PC-3 (cell line): ENCODE measurements at regions not wholly inside any gene's neighbourhood (a gene's known extent, or its start where the extent isn't known, plus 50 kb on each side); places are given as distances from the start of the nearest gene placed in this dataset.
A peak's percentile ranks its signal among the peaks of the same experiment; 100 is the strongest.

ENCODE experiments used
- ATAC-seq: fragments of 200-7000 bp; cut with Tn5 transposase; 2 replicates; pipeline ENCODE4 v1.9.1; 2020; ENCODE audit warnings: mild to moderate bottlenecking, moderate library complexity
- BruUV-seq: library from RNA; stranded (reverse); fragments of 400-500 nt; replicated peaks from 2 replicates; lab custom pipeline; 2021; lab: Mats Ljungman, UMichigan
- CTCF ChIA-PET: fragments of 300-600 bp; sonication (Branson Sonifier 250); formaldehyde crosslinking; loops from one replicate; lab custom pipeline; 2022; ENCODE audit warnings: antibody characterized with exemption; lab: Charles Lee
- POLR2A ChIA-PET: fragments of 300-600 bp; sonication (Branson Sonifier 250); formaldehyde crosslinking; loops from one replicate; lab custom pipeline; 2022; ENCODE audit warnings: antibody characterized with exemption; ENCODE audit not compliant: unreplicated experiment; lab: Charles Lee
- DNase-seq: peaks from one replicate; pipeline ENCODE4 v3.0.0-alpha.2; 2015
- H2AFZ ChIP-seq: fragments of 300-600 bp; sonication (generic); 2 replicates; pipeline ENCODE4 v1.6.0; 2016; ENCODE audit warnings: antibody characterized with exemption, low read length
- H3F3A ChIP-seq: fragments of 300-600 bp; sonication (generic); one replicate; pipeline ENCODE4 v1.6.0; 2017; ENCODE audit warnings: antibody characterized with exemption, low read length, control low read depth, mild to moderate bottlenecking; ENCODE audit not compliant: unreplicated experiment
- H3K27ac ChIP-seq: fragments of 300-600 bp; sonication (generic); 2 replicates; pipeline ENCODE4 v1.5.1; 2016; ENCODE audit warnings: mild to moderate bottlenecking, low read length
- H3K27me3 ChIP-seq: fragments of 300-600 bp; sonication (generic); 2 replicates; pipeline ENCODE4 v1.6.1; 2016; ENCODE audit warnings: low read length, mixed read lengths
- H3K36me3 ChIP-seq: fragments of 300-600 bp; sonication (generic); 2 replicates; pipeline ENCODE4 v1.6.1; 2016; ENCODE audit warnings: low read depth, mixed run types, low read length, mixed read lengths
- H3K4me1 ChIP-seq: fragments of 300-600 bp; sonication (generic); 2 replicates; pipeline ENCODE4 v1.5.1; 2016; ENCODE audit warnings: low read length; ENCODE audit not compliant: insufficient read depth
- H3K4me2 ChIP-seq: fragments of 300-600 bp; sonication (generic); 2 replicates; pipeline ENCODE4 v1.6.0; 2016; ENCODE audit warnings: low read length
- H3K4me3 ChIP-seq: fragments of 300-600 bp; sonication (generic); 2 replicates; pipeline ENCODE4 v1.5.1; 2016; ENCODE audit warnings: mild to moderate bottlenecking, low read length, mixed read lengths
- H3K79me2 ChIP-seq: fragments of 300-600 bp; sonication (generic); 2 replicates; pipeline ENCODE4 v1.6.1; 2017; ENCODE audit warnings: low read length, mixed read lengths
- H3K9ac ChIP-seq: fragments of 300-600 bp; sonication (generic); 2 replicates; pipeline ENCODE4 v1.6.0; 2016; ENCODE audit warnings: mild to moderate bottlenecking, low read length
- H3K9me2 ChIP-seq: fragments of 300-600 bp; sonication (generic); replicated peaks from 2 replicates; pipeline ENCODE4 v1.6.1; 2016; ENCODE audit warnings: mixed run types, low read length, mixed read lengths
- H3K9me3 ChIP-seq: fragments of 300-600 bp; sonication (generic); 2 replicates; pipeline ENCODE4 v1.6.1; 2016; ENCODE audit warnings: low read length, mixed read lengths
- H4K20me1 ChIP-seq: fragments of 300-600 bp; sonication (generic); 2 replicates; pipeline ENCODE4 v1.6.1; 2016; ENCODE audit warnings: low read length, mixed read lengths
- CTCF ChIP-seq: fragments of 300-600 bp; sonication (generic); conservative IDR thresholded peaks from 2 replicates; pipeline ENCODE4 v1.5.1; 2017; ENCODE audit warnings: antibody characterized with exemption, low read depth, mild to moderate bottlenecking, low read length
- EZH2 ChIP-seq: fragments of 300-600 bp; sonication (generic); IDR thresholded peaks from one replicate; pipeline ENCODE4 v1.6.1; 2017; ENCODE audit warnings: antibody characterized with exemption, mild to moderate bottlenecking, low read length; ENCODE audit not compliant: unreplicated experiment
- EZH2phosphoT487 ChIP-seq: fragments of 300-600 bp; sonication (generic); IDR thresholded peaks from 2 replicates; pipeline ENCODE4 v1.6.1; 2018; ENCODE audit warnings: mild to moderate bottlenecking, antibody characterized with exemption, low read length, borderline replicate concordance
- intact Hi-C: fragments of 100-400 bp; cut with micrococcal nuclease; formaldehyde crosslinking; loops from 2 replicates; pipeline ENCODE4 v1.9.0; 2023

GRCh38 chr18:72634500-72634899 lies 90.4 kb upstream of the CBLN2 start:
- Histone ChIP-seq H3K27me3 (peaks cover 16% of the 10 kb centered on the region), H3K9ac (no peak overlapping the region), H3K4me1 (no peaks in the 10 kb centered on the region), H3K36me3 (no peaks in the 10 kb centered on the region), H4K20me1 (no peaks in the 10 kb centered on the region), H2AFZ (no peak overlapping the region), H3K27ac (no peak overlapping the region), H3K4me2 (no peak overlapping the region), H3K9me2 (no peaks in the 10 kb centered on the region), H3K79me2 (no peaks in the 10 kb centered on the region), H3K4me3 (no peak overlapping the region), H3K9me3 (no peaks in the 10 kb centered on the region), H3F3A (no peaks in the 10 kb centered on the region)
- ATAC-seq (peak; percentile 62), DNase-seq (peak; percentile 9)
- BruUV-seq = no TSS peak
- ChIA-PET CTCF (interaction anchor here (0.5 to 1.0 kb wide), 3 partner anchors 81 to 529 kb away, joined by 3 to 4 read pairs (median 3); partner anchors contain the start of gene CBLN2), POLR2A (no interaction called here)
- TF ChIP-seq EZH2 (no peak), CTCF (no peak; the same call in 1 of the 2 replicates), EZH2phosphoT487 (no peak)
- intact Hi-C loops = loop anchor here (5.0 kb wide), 1 partner anchor 87 kb away; no protein-coding TSS in a partner anchor

GRCh38 chr18:72630991-72631390 lies 86.8 kb upstream of the CBLN2 start:
- TF ChIP-seq EZH2phosphoT487 = no peak
- no peak for TF ChIP-seq EZH2
- no peak for TF ChIP-seq CTCF
- no peaks in the 10 kb centered on the region for H3K9me3 ChIP-seq
- no peaks in the 10 kb centered on the region for H3K4me1 ChIP-seq
- intact Hi-C loops = loop anchor here (5.0 kb wide), 1 partner anchor 84 kb away; no protein-coding TSS in a partner anchor
- H3K9me2 ChIP-seq = no peaks in the 10 kb centered on the region
- POLR2A ChIA-PET = no interaction called here
- no peak overlapping the region for H3K4me2 ChIP-seq
- BruUV-seq = no TSS peak
- no peak overlapping the region for H3K9ac ChIP-seq
- ATAC-seq (no peak), DNase-seq (no peak)
- H2AFZ ChIP-seq = no peak overlapping the region
- peaks cover 12% of the 10 kb centered on the region for H3K27me3 ChIP-seq
- CTCF ChIA-PET = no interaction called here
- H3K36me3 ChIP-seq = no peaks in the 10 kb centered on the region
- H4K20me1 ChIP-seq = no peaks in the 10 kb centered on the region
- H3K27ac ChIP-seq = no peak overlapping the region
- H3K79me2 ChIP-seq = no peaks in the 10 kb centered on the region
- no peaks in the 10 kb centered on the region for H3F3A ChIP-seq
- H3K4me3 ChIP-seq = no peak overlapping the region

- no peaks in the 10 kb centered on the region; the same call in none of the 2 replicates for H3K27me3 ChIP-seq
- intact Hi-C loops = no loop called here
- no peak overlapping the region for H3K27ac ChIP-seq
- no peak overlapping the region for H3K9ac ChIP-seq
- no peaks in the 10 kb centered on the region for H3K9me3 ChIP-seq
- DNase-seq (no peak), ATAC-seq (no peak)
- CTCF ChIA-PET = no interaction called here
- BruUV-seq = no TSS peak
- H3K79me2 ChIP-seq = no peaks in the 10 kb centered on the region
- no peaks in the 10 kb centered on the region for H3K36me3 ChIP-seq
- H4K20me1 ChIP-seq = no peaks in the 10 kb centered on the region
- no peak overlapping the region for H3K4me3 ChIP-seq
- H3K9me2 ChIP-seq = no peaks in the 10 kb centered on the region
- H3F3A ChIP-seq = no peaks in the 10 kb centered on the region
- TF ChIP-seq EZH2phosphoT487 (no peak), CTCF (no peak), EZH2 (no peak)
- POLR2A ChIA-PET = no interaction called here
- H3K4me2 ChIP-seq = no peak overlapping the region
- H3K4me1 ChIP-seq = no peaks in the 10 kb centered on the region
- H2AFZ ChIP-seq = no peak overlapping the region
These were observed 79.3 kb upstream of the CBLN2 start for GRCh38 chr18:72623444-72623843.
